ENCODE measurements at regions not wholly inside any gene's neighbourhood (a gene's known extent, or its start where the extent isn't known, plus 50 kb on each side); places are given as distances from the start of the nearest gene placed in this dataset.

DNA sequence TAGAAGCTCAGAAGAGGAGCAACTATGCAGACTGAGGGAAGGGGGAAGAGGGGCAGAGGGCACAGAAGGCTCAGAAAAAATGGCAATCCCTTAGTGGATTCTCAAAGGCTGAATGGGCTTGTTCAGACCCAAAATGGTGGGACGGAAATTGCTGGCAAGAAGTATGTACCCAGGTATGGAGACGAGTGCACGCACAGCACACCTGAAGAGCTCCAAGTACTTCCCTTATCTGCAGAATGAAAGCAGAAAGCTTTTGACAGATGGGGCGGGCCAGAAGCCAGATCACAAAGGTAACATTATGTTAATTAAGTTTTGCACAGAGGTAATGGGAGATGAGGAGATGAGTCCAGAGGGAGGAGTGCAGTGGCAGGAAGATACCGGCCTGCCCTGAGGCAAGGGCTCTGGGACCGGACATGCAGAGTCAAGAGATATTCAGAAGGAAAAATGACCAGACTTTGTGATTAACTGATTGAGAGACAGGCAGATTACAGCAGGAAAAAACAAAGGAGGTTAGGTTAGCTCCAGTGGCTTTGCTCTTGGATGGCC lies 138.1 kb upstream of the PIK3R1 start:
- TF ChIP-seq GATA2 (IDR thresholded peaks at IDR 0.05; ENCODE audit: low read depth, low read length) (peak; percentile 81), GATA3 (IDR thresholded peaks at IDR 0.05; ENCODE audit: low read depth, low read length) (peak; percentile 38; the same call in 1 of the 2 replicates)
